Activated CD4-positive, CD25-positive, alpha-beta regulatory T cell treated with anti-CD3 and anti-CD28 coated beads, Interleukin-2, amount 50 U/mL, for 24 hours (primary cell): ENCODE measurements at regions not wholly inside any gene's neighbourhood (a gene's known extent, or its start where the extent isn't known, plus 50 kb on each side); places are given as distances from the start of the nearest gene placed in this dataset.
"Not testable (repeated sequence)": the region's sequence is repeated elsewhere in the genome, so short reads cannot be mapped to it uniquely, and the experiment has no call there.

Source experiments
- ATAC-seq, 2 donors: fragments of 150-1000 bp; cut with Tn5 transposase; one replicate each; pipeline ENCODE4 v1.10.0; 2021; ENCODE audit warnings: mild to moderate bottlenecking in 1 of 2, moderate library complexity in 1 of 2

- ATAC-seq: no peak
Measured at GRCh38 chr2:59389240-59389639, 1148.1 kb upstream of the FANCL start.

GRCh38 chr2:59385971-59386370 is 1144.8 kb upstream of the FANCL start:
- no peak for ATAC-seq

GRCh38 chr2:59383473-59383872 is 1142.3 kb upstream of the FANCL start:
- ATAC-seq: no peak

- no peak for ATAC-seq
Measured at GRCh38 chr2:59378127-59378526, 1137.0 kb upstream of the FANCL start.

- ATAC-seq: no peak
Measured at GRCh38 chr2:59366288-59366687, 1125.2 kb upstream of the FANCL start.

GRCh38 chr2:59354498-59354897 is 1113.4 kb upstream of the FANCL start:
- no peak for ATAC-seq

GRCh38 chr2:59353306-59353921 is 1112.3 kb upstream of the FANCL start:
- ATAC-seq: no peak

- ATAC-seq: no peak
Measured at GRCh38 chr2:59342166-59342565, 1101.0 kb upstream of the FANCL start.

GRCh38 chr2:59339837-59340207 is 1098.7 kb upstream of the FANCL start:
- ATAC-seq: no peak

GRCh38 chr2:59339121-59339836 is 1098.2 kb upstream of the FANCL start:
- no peak for ATAC-seq

GRCh38 chr2:59333007-59333406 is 1091.9 kb upstream of the FANCL start:
- ATAC-seq: no peak

- not testable (repeated sequence) for ATAC-seq
Measured at GRCh38 chr2:59326581-59327365, 1085.6 kb upstream of the FANCL start.

GRCh38 chr2:59322870-59323269 is 1081.7 kb upstream of the FANCL start:
- ATAC-seq: no peak

GRCh38 chr2:59322005-59322404 is 1080.9 kb upstream of the FANCL start:
- no peak for ATAC-seq

GRCh38 chr2:59314031-59314766 is 1073.1 kb upstream of the FANCL start:
- ATAC-seq: no peak

GRCh38 chr2:59312967-59313940 is 1072.1 kb upstream of the FANCL start:
- ATAC-seq: no peak

- no peak for ATAC-seq
Measured at GRCh38 chr2:59312029-59312428, 1070.9 kb upstream of the FANCL start.

GRCh38 chr2:59308108-59308507 is 1067.0 kb upstream of the FANCL start:
- no peak for ATAC-seq

- no peak for ATAC-seq
Measured at GRCh38 chr2:59307196-59307595, 1066.1 kb upstream of the FANCL start.

GRCh38 chr2:59303272-59303671 is 1062.1 kb upstream of the FANCL start:
- ATAC-seq: no peak

- no peak for ATAC-seq
Measured at GRCh38 chr2:59302683-59303082, 1061.6 kb upstream of the FANCL start.
